ENCODE measurements at regions not wholly inside any gene's neighbourhood (a gene's known extent, or its start where the extent isn't known, plus 50 kb on each side); places are given as distances from the start of the nearest gene placed in this dataset.

DNA sequence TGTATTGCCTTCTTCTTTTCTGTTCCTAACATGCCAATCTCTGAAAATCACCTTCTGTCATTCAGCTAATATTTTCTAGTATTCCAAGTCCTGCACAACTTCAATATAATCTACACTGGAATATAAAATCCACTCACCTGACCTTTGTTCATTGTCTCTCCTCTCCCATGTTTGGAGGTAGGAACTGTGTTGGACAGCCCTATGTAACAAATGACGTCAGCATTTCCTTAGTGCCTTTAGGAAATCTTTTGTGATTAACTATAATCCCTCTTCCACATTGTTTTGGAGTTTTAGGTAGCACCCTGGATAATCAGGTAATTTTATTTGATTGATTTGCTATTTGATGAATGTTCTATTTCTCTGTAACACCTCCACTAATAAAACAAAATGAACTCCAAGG, 814.8 kb upstream of the PRKX start:
- Mint-ChIP-seq H3K36me3 (no peaks in the 10 kb centered on the region), H3K9me3 (no peaks in the 10 kb centered on the region), H3K27ac (no peak overlapping the region), H3K27me3 (no peaks in the 10 kb centered on the region), H3K4me3 (no peak overlapping the region), H3K4me1 (no peaks in the 10 kb centered on the region)
- CTCF ChIA-PET: no interaction called here
- DNase-seq: no peak

DNA sequence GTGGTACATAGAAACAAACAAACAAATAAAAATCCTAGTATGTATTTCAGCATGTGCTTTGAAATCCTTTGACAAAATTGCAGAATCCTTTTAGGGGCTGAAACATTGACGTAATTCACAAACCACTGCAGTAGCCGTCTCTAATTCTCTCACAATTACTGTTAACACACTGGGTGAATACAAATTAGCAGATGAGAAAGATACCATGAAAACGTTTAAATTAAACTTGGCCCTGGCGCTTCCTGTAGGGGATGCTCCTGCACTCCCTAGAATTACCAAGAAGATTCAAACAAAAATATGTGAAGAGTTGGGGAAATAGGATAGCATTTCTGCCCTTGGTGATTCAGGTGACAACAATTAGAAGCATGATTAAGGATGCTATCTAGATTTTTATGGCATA, 772.5 kb upstream of the PRKX start:
- Mint-ChIP-seq H3K4me1 (no peaks in the 10 kb centered on the region), H3K9me3 (peaks cover 3% of the 10 kb centered on the region), H3K36me3 (no peaks in the 10 kb centered on the region), H3K27ac (no peak overlapping the region), H3K27me3 (no peaks in the 10 kb centered on the region), H3K4me3 (no peak overlapping the region)
- no peak for DNase-seq
- CTCF ChIA-PET: no interaction called here

DNA sequence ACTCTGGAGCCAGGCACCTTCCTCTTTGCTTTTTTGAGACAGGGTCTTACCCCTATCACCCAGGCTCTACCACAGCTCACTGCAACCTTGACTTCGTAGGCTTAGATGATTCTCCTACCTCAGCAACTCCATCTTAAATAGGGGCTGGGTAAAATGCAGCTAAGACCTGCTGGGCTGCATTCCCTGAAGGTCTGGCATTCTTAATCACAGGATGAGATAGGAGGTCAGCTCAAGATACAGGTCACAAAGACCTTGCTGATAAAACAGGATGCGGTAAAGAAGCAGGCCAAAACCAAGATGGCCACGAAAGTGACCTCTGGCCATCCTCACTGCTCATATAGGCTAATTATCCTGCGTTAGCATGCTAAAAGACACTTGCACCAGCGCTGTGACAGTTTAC, 770.8 kb upstream of the PRKX start:
- H3K4me3 Mint-ChIP-seq: no peak overlapping the region
- no peaks in the 10 kb centered on the region for H3K4me1 Mint-ChIP-seq
- no peak overlapping the region for H3K27ac Mint-ChIP-seq
- H3K9me3 Mint-ChIP-seq: peaks cover 3% of the 10 kb centered on the region
- no peak for DNase-seq
- no peaks in the 10 kb centered on the region for H3K27me3 Mint-ChIP-seq
- CTCF ChIA-PET: no interaction called here
- no peaks in the 10 kb centered on the region for H3K36me3 Mint-ChIP-seq

DNA sequence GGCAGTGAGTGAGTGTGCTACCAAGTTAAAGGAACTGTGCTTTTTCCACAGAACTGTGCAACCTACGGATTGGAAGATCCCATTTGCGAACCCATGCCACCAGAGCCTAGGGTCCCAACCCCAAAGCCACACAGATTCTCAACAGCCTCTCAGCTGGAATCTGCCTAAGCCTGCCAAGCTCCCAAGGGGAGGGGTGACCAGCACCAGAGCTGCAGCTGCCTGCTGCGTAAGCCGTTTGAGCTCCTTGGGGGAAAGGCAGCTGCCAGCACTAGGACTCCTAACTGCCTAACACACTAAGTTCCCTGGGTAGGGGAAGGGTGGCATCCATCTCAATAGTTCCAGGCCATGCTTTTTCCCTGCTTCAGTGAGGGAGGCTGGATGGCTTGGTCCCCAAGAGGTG, 738.1 kb upstream of the PRKX start:
- no peaks in the 10 kb centered on the region for H3K36me3 Mint-ChIP-seq
- DNase-seq: no peak
- H3K27ac Mint-ChIP-seq: no peak overlapping the region
- H3K27me3 Mint-ChIP-seq: no peaks in the 10 kb centered on the region
- H3K4me3 Mint-ChIP-seq: no peak overlapping the region
- CTCF ChIA-PET: no interaction called here
- H3K4me1 Mint-ChIP-seq: no peaks in the 10 kb centered on the region
- peaks cover 9% of the 10 kb centered on the region for H3K9me3 Mint-ChIP-seq

DNA sequence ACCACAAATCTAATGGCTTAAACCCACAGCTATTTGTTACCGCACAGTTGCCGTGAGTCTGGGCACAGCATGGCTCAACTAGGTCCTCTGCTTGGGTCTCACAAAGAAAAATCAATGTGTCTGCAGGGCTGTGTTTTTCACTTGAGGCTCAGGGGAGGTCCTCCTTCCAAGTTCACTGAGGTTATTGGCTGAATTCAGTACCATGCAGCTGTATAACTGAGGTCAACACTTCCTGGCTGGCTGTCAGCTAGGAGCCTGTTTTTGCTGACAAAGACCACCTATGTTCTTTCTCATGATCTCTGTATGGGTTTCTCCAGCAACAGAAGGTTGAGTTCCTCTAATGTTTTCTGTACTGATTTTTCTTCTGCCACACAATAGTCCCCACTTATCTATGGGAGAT, 736.7 kb upstream of the PRKX start:
- CTCF ChIA-PET: no interaction called here
- Mint-ChIP-seq H3K27ac (no peak overlapping the region), H3K4me3 (no peak overlapping the region), H3K27me3 (no peaks in the 10 kb centered on the region), H3K4me1 (no peaks in the 10 kb centered on the region), H3K9me3 (peaks cover 9% of the 10 kb centered on the region), H3K36me3 (no peaks in the 10 kb centered on the region)
- no peak for DNase-seq

DNA sequence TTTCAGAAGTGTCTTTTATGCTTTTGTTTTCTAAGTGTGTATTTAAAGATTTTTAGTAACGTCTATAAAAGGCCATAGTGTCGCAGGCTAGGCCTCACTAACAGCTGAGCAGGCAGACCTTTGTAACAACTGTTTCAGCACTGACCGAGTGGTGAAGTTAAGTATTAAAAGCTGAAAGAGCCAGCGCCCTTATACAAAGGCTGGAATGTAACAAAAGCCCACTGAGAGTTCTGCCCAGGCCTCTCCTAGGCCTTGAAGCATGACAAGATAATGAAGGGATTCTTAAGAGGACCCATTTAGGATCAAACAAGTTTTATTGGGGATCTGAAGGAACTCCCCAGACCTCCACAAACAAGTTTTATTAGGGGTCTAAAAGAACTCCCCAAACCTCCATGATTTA, 722.5 kb upstream of the PRKX start:
- DNase-seq: no peak
- H3K4me3 Mint-ChIP-seq: no peak overlapping the region
- H3K36me3 Mint-ChIP-seq: no peaks in the 10 kb centered on the region
- no peaks in the 10 kb centered on the region for H3K27me3 Mint-ChIP-seq
- CTCF ChIA-PET: no interaction called here
- no peaks in the 10 kb centered on the region for H3K4me1 Mint-ChIP-seq
- H3K9me3 Mint-ChIP-seq: no peaks in the 10 kb centered on the region
- H3K27ac Mint-ChIP-seq: no peak overlapping the region

DNA sequence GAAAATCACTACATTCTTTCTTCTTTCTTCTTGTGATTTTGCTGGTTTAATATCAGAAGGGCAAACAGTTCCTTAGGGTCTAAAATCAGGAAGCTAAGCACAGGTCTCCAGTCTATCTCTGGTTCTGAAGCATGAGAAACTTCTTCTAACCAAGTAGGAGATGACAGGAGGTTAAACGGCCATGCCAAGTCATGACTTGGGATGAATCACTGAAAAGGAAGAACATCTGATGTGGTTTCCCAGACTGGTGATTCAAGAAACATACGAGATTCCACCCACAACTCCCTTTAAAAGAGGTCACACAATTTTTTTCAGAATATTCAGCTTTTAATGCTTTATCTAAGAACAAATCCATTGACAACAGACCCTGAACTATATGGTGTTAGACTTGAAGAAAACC, 684.0 kb upstream of the PRKX start:
- Mint-ChIP-seq H3K9me3 (no peaks in the 10 kb centered on the region), H3K4me3 (no peak overlapping the region), H3K27ac (no peak overlapping the region), H3K27me3 (no peaks in the 10 kb centered on the region), H3K4me1 (no peaks in the 10 kb centered on the region), H3K36me3 (no peaks in the 10 kb centered on the region)
- CTCF ChIA-PET: no interaction called here
- no peak for DNase-seq

DNA sequence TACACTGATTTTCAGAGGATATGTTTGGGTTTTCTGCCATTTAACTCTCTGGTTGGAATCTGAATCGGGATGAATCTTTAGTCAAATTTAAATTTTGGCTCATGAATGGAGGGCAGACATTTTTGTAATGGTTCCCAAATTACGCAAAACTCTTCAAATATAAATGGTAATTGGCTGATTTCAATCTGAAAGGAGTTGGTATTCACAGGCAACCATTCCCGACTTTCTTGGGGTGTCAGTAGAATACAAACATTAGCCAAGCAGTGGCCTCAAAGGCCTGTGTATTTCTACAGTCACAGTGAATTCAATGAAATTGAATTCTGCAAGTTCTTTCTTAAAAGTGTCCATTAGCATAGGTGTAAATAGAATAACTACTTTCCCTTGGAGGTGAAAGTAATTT, 668.8 kb upstream of the PRKX start:
- CTCF ChIA-PET: no interaction called here
- no peaks in the 10 kb centered on the region for H3K4me1 Mint-ChIP-seq
- no peak for DNase-seq
- peaks cover under 1% of the 10 kb centered on the region for H3K9me3 Mint-ChIP-seq
- no peak overlapping the region for H3K27ac Mint-ChIP-seq
- no peaks in the 10 kb centered on the region for H3K36me3 Mint-ChIP-seq
- H3K4me3 Mint-ChIP-seq: no peak overlapping the region
- no peaks in the 10 kb centered on the region for H3K27me3 Mint-ChIP-seq

DNA sequence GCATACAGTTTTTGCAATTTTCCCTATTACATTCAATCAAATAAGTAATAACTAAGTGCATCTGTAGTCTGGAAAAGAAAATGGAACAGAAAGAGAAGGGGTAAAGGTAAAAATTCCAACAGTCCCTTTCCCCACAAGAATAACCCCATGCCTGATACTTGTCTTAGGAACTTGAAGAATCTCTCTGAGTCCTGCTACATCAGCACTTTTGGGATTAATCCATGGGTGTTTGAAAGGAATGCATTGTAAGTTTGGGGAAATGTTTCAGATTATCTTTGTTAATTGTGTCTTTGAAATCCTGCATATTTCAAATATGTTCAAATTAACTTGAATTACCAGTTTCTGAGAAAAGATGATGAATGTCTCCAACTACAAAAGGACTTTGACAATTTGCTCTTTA, 667.3 kb upstream of the PRKX start:
- Mint-ChIP-seq H3K9me3 (peaks cover 3% of the 10 kb centered on the region), H3K27ac (no peak overlapping the region), H3K4me3 (no peak overlapping the region), H3K4me1 (no peaks in the 10 kb centered on the region), H3K36me3 (no peaks in the 10 kb centered on the region), H3K27me3 (no peaks in the 10 kb centered on the region)
- no peak for DNase-seq
- CTCF ChIA-PET: no interaction called here

DNA sequence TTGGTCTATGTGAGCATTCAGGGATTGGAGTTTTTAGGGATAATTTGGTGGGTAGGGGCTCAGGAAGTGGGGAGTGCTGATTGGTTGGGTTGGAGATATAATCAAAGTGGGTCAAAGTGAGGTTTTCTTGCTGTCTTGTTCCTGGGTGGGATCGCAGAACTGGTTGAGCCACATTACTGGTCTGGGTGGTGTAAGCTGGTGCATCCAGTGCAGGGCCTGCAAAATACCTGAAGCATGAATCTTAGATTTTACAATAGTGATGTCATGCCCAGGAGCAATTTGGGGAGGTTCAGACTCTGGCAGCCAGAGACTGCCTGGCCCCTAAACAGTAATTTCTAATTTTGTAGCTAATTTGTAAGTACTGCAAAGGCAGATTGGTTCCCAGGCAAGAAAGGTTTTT, 665.6 kb upstream of the PRKX start:
- Mint-ChIP-seq H3K4me1 (no peaks in the 10 kb centered on the region), H3K36me3 (no peaks in the 10 kb centered on the region), H3K4me3 (no peak overlapping the region), H3K27ac (no peak overlapping the region), H3K27me3 (no peaks in the 10 kb centered on the region), H3K9me3 (peaks cover 3% of the 10 kb centered on the region)
- DNase-seq: no peak
- CTCF ChIA-PET: no interaction called here

DNA sequence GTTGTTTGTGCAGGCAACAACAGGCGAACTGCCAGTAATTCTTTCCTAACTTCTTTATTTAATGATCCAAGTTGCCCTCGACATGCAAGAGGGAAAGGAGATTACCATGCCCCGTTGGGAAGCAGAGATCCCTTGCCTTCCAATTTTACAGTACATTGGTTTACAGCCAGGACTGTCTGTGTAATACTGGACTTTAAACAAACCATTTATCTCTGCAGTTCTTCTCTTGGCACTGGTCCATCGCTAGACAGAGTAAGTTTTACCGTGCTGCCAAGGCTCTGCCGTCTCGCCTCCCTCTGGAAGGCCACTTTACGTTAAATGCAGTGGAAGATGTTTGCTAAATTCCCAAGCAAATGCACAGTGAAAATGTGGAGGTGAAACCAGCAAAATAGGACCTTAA, 660.3 kb upstream of the PRKX start:
- H3K36me3 Mint-ChIP-seq: no peaks in the 10 kb centered on the region
- CTCF ChIA-PET: no interaction called here
- H3K4me3 Mint-ChIP-seq: no peak overlapping the region
- no peak overlapping the region for H3K27ac Mint-ChIP-seq
- peaks cover 3% of the 10 kb centered on the region for H3K9me3 Mint-ChIP-seq
- H3K27me3 Mint-ChIP-seq: no peaks in the 10 kb centered on the region
- DNase-seq: no peak
- H3K4me1 Mint-ChIP-seq: no peaks in the 10 kb centered on the region

DNA sequence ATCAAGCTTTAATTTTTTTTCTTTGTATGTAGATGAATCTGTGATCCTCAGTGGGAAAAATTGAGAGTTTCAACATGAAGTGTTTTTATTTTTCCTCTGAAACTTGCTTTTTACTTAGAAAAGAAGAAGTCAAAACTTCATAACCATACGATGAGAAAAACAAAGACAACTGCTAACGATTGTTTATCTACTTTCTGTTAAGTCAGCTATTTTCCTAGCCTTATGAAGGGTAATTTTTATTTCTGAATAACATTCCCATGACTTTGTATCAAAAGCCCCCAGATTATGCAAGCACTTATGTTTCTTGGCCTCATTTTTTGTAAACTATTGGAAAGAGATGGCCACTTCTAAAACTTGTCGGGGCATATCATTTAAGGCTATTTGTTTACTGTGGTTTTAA, 645.1 kb upstream of the PRKX start:
- Mint-ChIP-seq H3K36me3 (no peaks in the 10 kb centered on the region), H3K9me3 (no peaks in the 10 kb centered on the region), H3K27ac (no peak overlapping the region), H3K4me3 (no peak overlapping the region), H3K27me3 (no peaks in the 10 kb centered on the region), H3K4me1 (no peaks in the 10 kb centered on the region)
- CTCF ChIA-PET: no interaction called here
- DNase-seq: no peak

DNA sequence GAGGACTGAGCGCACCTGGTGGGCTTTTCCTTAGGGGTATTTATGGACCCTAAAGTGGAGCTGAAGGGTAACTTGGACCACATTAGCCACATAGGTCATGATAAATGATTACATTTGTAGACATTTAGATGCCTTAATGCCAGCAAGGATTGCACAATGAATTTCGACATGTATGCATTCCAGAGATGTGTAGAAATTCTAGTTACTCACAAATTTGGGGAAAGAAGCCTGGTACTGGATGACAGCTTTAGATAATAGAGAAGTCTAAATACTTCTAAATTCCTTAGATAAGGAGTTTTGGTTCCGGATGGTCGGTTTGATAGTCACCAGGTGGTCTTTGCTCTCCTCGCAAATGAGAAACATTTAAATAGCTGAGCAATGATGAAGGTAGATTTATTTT, 609.5 kb upstream of the PRKX start:
- H3K27me3 Mint-ChIP-seq: no peaks in the 10 kb centered on the region
- H3K36me3 Mint-ChIP-seq: no peaks in the 10 kb centered on the region
- no peak for DNase-seq
- H3K9me3 Mint-ChIP-seq: no peaks in the 10 kb centered on the region
- CTCF ChIA-PET: no interaction called here
- no peaks in the 10 kb centered on the region for H3K4me1 Mint-ChIP-seq
- H3K4me3 Mint-ChIP-seq: no peak overlapping the region
- no peak overlapping the region for H3K27ac Mint-ChIP-seq

DNA sequence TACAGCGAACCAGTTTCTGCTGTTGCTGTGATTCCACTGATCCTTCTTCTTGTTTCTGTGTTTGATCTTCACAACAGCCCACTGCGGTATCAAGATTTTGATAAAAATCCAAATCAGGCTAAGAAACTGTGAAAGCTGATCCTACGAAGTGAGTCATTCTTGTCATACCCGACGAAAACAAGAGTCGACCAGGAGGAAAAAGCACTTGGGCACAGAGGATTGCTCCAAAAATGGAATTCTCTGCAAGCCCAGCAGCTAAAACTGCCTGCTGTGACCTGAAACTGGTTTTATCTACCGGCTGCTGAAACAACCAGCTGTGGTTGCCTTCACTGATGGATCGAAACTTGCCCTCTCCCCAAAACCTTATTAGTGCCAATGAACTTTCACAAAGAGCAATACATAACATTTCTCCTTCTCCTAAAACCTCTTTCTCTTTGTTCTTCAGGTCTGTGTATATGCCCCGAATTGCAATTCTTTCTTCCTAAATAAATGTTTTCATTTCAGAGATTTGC, 607.0 kb upstream of the PRKX start:
- DNase-seq: no peak
- Mint-ChIP-seq H3K27me3 (no peaks in the 10 kb centered on the region), H3K27ac (no peak overlapping the region), H3K4me1 (no peaks in the 10 kb centered on the region), H3K36me3 (no peaks in the 10 kb centered on the region), H3K9me3 (no peaks in the 10 kb centered on the region), H3K4me3 (no peak overlapping the region)
- CTCF ChIA-PET: no interaction called here

DNA sequence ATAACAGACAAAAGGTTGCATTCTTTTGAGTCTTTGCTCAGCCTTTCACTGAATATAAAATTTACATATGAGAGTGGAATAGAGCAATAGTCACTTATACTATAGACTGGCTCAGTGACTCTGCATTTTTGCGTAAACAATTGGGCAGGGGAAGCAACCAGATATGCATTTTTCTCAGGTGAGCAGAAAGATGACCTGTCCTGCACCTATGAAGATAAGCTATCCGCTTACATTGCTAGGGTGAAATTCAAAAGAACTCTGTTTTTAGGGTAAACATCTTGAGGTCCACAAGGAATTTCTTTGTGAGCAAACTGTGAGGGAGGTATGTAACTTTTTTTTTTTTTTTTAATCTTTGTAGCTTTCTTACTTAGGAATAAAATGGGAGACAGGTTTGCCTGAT, 602.4 kb upstream of the PRKX start:
- no peak overlapping the region for H3K4me3 Mint-ChIP-seq
- CTCF ChIA-PET: no interaction called here
- DNase-seq: no peak
- H3K27me3 Mint-ChIP-seq: no peaks in the 10 kb centered on the region
- no peaks in the 10 kb centered on the region for H3K36me3 Mint-ChIP-seq
- H3K9me3 Mint-ChIP-seq: no peaks in the 10 kb centered on the region
- H3K4me1 Mint-ChIP-seq: no peaks in the 10 kb centered on the region
- no peak overlapping the region for H3K27ac Mint-ChIP-seq

DNA sequence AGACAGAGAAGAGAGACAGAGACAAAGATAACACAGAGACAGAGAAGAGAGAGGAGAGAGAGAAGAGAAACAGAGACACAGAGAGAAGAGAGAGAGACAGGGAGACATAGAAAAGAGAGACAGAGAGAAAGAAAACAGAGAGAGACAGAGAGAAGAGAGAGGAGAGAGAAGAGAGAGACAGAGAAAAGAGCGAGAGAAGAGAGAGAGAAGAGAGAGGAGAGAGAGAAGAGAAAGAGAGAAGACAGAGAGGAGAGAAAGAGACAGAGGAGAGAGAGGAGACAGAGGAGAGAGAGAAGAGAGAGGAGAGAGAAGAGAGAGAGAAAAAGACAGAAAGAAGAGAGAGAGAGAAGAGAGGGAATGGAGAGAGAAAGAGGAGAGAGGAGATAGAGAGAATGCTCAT, 601.1 kb upstream of the PRKX start:
- DNase-seq: no peak
- H3K27ac Mint-ChIP-seq: no peak overlapping the region
- CTCF ChIA-PET: no interaction called here
- no peaks in the 10 kb centered on the region for H3K4me1 Mint-ChIP-seq
- no peaks in the 10 kb centered on the region for H3K9me3 Mint-ChIP-seq
- no peaks in the 10 kb centered on the region for H3K36me3 Mint-ChIP-seq
- no peak overlapping the region for H3K4me3 Mint-ChIP-seq
- no peaks in the 10 kb centered on the region for H3K27me3 Mint-ChIP-seq

All from activated naive CD4-positive, alpha-beta T cell treated with anti-CD3 and anti-CD28 coated beads, Interleukin-2, amount 10 ng/mL, durations not matched to agents 7 days and 5 days (primary cell).